D721Med (cell line): ENCODE measurements at regions not wholly inside any gene's neighbourhood (a gene's known extent, or its start where the extent isn't known, plus 50 kb on each side); places are given as distances from the start of the nearest gene placed in this dataset.
"Not testable (repeated sequence)": the region's sequence is repeated elsewhere in the genome, so short reads cannot be mapped to it uniquely, and the experiment has no call there.

ENCODE experiments used
- DNase-seq: peaks from one replicate; pipeline ENCODE4 v3.0.0; 2011; ENCODE audit warnings: low spot score; ENCODE audit not compliant: insufficient read length
- FAIRE-seq: peaks from 2 replicates; lab custom pipeline; 2011; peaks lifted over from hg19 to GRCh38; lab: Jason Lieb, UNC
- TF ChIP-seq, protein P1 (sequence below): IDR thresholded peaks from 2 replicates; pipeline ENCODE4 v1.5.1; 2012; ENCODE audit warnings: mild to moderate bottlenecking, control low read depth; ENCODE audit not compliant: insufficient read depth; ENCODE audit errors: missing control alignments

DNA sequence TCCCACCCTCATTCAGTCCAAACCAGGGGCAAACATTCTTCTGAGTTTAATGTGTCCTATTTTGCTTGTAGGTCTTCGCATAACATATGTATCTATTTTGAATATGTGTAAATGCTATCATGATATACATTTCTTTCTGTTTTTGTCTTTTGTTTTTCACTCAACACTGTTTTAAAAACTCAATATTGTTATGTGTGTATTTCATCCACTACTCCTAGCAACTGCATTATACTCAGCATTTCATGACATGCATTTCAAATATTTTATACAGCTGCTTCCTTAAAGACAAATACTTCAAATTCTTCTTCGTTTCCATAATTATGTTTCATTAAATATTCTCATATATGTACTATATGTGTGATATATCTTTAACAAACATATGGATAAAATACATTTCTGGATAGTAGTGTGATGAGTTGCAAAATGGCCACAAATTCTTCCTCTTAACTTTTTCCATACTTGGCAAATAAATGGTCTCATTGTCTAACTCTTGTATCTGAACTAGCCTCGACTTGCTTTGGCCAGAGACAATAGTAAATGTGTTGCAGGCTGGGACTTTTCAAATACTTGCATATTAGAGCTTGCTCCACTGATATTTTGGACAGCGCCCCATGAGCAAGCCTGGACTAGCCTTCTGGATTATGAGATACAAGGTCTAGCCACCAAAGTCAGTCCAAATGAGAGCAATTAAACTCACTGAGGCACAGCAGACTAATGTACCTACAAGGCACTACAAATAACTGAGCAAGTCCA is 539.7 kb upstream of the KCND2 start:
- DNase-seq (no peak), FAIRE-seq (no peak)
- TF ChIP-seq, protein P1, sequence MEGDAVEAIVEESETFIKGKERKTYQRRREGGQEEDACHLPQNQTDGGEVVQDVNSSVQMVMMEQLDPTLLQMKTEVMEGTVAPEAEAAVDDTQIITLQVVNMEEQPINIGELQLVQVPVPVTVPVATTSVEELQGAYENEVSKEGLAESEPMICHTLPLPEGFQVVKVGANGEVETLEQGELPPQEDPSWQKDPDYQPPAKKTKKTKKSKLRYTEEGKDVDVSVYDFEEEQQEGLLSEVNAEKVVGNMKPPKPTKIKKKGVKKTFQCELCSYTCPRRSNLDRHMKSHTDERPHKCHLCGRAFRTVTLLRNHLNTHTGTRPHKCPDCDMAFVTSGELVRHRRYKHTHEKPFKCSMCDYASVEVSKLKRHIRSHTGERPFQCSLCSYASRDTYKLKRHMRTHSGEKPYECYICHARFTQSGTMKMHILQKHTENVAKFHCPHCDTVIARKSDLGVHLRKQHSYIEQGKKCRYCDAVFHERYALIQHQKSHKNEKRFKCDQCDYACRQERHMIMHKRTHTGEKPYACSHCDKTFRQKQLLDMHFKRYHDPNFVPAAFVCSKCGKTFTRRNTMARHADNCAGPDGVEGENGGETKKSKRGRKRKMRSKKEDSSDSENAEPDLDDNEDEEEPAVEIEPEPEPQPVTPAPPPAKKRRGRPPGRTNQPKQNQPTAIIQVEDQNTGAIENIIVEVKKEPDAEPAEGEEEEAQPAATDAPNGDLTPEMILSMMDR: no peak

DNA sequence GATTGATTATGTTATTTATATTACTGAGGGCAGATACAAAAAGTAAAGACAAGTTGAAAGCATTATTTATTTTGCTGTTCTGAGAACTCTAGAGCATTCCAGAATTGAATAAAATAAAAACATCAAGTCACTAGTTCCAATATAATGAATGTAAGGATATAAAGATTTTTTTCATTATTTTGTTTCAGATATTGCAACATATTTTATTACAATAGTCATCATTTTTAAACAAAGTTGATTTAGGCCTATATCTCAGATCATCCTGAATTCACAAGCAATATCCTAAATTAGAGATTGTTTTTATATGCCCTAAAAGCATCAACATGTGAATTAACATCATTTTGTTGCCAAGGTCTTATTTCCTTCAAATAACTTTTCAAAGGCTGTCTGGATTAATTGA is 535.6 kb upstream of the KCND2 start:
- no peak for FAIRE-seq
- no peak for DNase-seq
- TF ChIP-seq, protein P1: no peak

DNA sequence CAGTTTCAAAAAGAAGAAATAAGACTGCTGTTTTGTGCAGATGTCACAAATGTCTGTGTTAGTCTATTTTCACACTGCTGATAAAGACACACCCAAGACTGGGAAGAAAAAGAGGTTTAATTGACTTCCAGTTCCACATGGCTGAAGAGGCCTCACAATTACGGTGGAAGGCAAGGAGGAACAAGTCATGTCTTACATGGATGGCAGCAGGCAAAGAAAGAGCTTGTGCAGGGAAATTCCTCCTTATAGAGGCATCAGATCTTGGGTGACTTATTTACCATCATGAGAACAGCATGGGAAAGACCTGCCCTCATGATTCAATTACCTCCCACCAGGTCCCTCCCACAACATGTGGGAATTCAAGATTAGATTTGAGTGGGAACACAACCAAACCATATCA is 527.7 kb upstream of the KCND2 start:
- FAIRE-seq, DNase-seq: not testable (repeated sequence)

DNA sequence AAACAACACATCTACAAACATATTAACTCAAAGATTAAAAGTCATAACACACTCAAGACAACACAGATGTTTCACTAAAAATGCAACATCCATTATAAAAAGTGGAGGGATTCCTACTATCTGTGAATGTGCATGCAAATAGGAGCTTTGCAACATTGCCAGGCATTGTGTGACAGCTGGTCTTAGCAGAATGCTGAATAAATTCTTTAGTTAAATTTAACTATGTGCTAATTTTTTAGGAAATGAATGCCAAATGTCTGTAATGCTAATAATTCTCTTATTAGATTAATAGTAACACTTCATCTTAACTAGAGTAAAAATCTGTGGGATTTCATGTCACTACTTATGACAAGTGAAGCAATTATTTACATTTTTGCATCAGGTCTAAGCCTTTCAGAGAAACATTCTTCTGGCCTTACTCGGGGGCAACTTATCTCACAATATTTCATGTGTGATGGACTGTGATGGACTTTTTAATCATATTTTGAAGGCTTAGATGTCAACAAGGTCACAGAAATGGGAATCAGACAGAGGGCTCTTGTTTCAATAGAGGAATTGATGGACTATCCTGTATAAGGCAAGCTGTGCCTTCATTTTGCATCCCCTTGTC is 524.6 kb upstream of the KCND2 start:
- FAIRE-seq (no peak), DNase-seq (no peak)
- TF ChIP-seq, protein P1: no peak

DNA sequence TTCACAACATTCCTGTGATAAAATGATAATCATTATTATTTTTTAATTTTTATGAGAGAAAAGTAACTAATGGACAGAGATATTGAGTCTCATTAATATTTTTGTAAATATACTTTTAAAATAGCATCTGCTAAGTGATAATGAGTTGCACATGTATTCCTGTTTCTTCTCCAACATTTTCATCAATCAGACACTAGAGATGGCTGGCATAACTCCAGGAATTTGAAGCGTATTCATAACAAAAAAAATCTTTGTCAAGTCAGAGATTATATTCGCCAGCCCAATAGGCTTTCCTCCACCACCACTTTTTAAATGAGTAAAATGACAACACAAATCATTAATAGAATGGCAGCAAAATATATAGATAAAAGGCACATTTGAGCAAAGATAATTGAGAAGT is 524.0 kb upstream of the KCND2 start:
- DNase-seq (no peak), FAIRE-seq (no peak)
- TF ChIP-seq, protein P1: no peak

DNA sequence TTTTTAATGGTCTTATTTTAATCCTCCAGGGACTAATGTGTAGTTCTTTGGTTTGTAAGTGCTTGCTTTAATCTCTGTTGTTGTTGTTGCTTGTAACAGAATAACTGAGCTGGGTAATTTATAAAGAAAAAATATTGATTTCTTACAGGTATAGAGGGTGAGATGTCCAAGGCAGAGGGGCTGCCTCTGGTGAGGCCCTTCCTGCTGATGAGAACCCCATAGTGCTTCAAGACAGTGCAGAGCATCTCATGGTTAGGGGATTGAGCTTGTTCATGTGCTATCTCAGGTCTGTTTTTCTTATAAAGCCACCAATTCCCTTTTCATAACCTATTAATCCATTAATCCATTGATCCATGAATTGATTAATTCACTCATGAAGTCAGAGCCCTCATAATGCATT is 516.3 kb upstream of the KCND2 start:
- TF ChIP-seq, protein P1: no peak
- FAIRE-seq (no peak), DNase-seq (no peak)

DNA sequence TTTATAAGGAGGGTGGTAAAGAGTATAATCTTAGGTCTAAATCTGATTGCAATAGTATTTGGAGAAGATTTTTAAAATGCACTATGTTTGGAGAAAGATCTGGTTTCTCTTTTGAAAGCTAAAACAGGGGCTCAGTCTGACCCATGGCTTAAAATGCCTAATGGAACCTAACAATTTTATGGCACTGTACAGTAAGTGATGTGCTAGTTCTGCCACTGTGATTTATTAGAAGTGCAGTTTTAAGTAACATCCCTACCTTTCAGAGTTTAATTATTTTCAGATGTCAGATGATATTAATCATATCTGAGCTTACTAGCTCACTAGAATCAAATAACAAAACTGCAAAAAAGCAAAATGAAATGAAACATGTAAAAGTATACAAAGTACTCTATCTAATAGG is 514.7 kb upstream of the KCND2 start:
- FAIRE-seq: no peak
- DNase-seq: no peak
- TF ChIP-seq, protein P1: no peak
